ENCODE measurements at regions not wholly inside any gene's neighbourhood (a gene's known extent, or its start where the extent isn't known, plus 50 kb on each side); places are given as distances from the start of the nearest gene placed in this dataset.

DNA sequence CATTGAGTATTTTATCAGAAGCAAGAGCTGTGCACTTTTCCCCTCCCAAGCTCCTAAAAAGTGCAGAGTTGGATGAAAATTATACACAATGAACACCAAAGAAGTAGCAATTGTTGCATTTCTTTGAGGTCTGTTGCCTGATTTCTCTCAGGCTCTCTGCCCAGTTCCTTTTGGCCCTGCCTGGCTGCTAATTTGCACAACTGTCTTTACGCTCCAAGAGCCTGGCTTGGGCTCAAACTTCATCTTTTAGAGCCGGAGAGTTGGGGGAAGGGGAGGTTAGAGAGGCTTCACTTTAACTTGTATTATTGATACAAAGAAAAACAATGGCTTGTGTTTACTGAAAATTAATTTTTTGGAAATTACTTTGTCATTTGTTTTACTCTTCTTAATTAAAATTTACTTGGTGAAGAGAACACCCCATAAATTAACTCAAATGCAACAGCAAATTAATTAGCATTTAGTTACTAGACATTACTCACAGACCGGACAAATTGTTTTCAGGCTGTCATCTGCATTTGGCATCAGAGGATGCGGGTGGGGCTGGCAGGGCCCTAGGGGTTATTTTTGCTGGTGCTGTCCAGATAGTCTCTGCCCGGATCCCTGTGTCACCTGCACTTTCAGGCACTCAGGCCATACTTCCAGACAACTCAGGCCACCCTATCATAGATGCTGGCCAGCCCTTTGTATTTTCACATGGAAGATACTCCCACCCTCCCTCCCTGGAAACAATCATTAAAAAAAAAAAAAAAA, 407.3 kb downstream of the NXPE2 start:
- DNase-seq = no peak

DNA sequence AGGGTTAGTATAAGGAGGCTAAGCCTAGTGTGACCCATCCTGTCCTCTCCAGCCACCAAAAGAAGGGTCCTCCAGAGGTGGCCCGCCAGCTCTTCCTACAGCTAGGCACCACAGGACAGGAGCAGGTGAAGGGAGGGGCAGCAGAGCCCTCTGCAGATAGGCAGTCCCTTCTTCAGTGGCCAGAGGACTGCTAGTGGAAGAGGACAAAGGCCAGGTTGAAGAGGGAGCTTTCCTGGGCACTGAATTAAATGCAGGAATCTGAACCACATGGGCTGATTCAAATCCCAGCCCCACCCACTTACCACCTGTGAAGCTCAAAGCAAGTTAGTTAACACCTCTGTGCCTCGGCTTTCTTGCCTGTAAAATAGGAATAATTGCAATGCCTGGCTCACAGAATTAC, 409.5 kb downstream of the NXPE2 start:
- no peak for DNase-seq

DNA sequence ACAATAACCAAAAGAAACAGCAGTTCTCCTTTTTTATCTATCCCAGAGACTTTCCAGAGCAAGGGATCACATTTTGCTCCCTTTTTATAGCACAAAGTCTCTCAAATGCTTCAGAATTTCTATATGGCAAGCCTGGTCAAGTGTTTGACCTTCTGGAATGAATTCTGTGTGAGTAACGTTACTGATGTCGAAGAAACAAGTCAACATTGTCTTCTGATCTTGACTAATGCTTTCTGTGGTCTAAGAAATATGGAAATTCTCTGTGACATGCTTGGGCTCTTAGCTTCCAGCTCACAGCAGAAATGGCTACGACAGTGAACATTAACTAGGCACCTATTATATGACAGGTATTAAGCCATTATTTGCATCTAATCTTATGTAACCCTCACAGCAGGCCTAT, 411.7 kb downstream of the CADM1 start:
- DNase-seq = no peak

DNA sequence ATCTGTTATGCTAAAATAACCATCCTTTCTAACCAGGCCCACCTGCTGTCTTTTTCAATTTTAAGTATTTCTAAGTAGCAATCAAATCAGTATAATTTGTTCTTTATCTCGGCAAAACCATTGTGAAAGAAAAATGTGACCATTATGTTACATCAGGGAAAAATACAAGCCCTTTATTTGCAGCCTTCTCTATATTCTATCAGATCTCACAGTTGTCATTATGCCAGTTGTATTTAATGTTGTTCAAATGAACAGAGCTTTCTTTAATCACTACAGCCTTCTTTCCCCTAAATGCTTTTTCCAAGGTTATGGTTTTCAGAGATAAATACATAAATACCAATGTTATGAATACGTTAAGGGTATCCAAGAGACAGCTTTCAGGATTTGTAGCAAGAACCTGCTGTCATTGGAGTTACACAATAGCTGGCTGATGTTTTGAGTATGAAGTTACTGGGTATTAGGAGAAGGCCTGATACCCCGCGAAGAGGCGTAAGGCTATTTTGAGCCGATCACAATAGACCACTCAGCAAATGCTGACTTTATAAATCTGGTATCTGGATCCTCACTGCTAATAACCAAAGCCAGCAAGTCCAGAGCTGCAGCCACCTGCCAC, 406.3 kb downstream of the CADM1 start:
- DNase-seq = peak; percentile 3

DNA sequence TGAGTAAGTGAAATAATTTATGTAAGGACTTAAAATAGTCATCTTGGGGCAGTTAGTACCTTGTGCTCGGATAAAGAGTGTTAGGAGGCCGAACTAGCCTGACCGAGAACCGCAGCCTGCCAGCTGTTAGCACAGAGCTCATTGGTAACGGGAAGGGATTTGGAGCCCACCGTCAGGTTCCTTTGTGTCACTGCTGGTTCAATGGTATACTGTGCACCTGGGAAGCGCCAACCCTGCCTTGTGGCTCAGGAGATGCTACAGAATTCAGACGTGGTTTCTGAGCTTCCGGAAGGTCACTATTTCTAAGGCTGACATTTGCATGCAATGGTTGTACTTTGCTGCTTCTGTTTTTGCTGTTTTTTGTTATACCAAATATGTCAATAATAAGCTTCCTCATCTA, 403.5 kb downstream of the CADM1 start:
- DNase-seq = no peak

DNA sequence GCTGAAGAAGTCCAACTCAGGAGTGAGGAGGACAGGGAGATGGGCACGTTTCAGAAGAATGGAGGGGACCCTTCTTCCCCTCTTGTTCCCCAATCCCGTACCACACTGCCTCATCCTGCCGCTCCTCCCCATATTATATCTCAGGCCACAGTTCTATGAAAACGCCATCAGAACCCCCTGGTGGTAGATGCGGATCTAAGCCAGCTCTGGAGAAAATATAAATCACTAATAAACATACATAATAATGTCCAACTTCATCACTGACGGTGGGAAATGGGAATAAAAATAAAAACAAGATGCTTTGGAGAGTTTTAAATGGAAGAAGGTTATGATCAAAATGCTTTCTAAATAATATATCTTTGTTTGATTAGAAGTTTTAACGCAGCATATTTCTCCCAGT, 400.3 kb downstream of the CADM1 start:
- DNase-seq = no peak

DNA sequence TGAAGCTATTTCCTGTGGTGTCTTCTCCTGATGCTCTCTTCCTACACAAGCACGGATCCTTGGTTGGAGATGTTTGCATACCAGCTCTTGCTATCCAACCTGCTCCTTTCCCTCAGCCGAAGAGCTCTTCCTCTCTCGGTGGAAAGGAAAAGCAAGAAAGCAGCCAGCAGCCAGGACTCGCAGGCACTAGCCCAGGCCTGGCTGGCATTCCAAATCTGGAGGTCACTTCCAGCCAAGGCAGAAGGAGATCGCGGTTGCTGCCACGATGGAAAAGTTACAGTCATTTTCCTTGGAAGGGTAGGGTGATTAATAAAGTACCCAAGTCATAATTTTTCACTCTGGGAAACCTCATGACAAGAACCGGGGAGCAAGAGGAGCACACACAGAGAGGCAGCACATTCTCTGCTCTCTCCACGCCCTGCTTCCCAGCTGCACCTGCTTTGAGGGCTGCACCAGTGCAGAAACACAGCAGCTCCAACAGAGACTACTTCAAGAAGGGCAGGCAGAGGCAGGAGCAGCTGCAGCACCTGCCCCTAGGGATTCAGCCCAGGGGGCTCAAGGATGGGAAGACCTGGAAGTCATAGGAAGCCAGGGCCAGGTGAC, 399.3 kb downstream of the CADM1 start:
- no peak for DNase-seq

DNA sequence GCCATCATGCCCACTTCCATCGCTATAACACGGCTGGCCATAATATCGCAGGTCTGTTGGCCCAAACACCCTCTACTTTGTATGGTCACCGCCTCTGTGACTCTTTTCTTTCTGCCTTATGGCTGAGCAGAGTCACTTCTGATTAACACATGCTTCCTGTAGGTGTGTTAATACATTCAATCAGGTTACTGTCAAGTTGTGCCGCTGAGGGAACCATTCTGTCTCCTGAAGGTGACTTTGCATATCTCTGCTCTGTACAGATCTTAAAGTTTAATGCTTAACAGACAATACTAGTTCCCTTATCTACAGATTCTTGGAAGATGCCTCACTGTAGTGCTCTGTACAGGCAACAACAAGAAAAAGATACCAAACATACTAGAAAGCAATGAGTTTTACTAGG, 393.1 kb downstream of the CADM1 start:
- no peak for DNase-seq

DNA sequence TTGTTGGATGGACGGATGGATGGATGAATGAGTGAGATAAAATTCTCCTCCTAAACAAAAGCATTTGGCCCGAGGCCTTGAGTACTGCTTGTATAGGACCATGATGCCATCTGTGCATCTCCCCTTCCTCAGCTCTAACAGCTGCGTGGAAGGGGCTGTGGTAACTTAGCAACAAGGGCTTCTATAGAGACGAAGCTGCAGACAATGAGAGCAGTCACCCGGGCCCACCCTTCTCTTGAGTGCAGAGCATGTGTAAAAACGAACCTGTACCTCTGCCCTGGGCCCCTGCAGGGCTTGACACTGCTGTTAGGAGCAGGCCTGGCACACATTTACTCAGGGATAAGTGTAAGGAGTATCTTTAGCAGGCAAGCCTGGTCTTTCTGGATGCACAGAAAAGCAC, 391.5 kb downstream of the CADM1 start:
- DNase-seq = no peak

DNA sequence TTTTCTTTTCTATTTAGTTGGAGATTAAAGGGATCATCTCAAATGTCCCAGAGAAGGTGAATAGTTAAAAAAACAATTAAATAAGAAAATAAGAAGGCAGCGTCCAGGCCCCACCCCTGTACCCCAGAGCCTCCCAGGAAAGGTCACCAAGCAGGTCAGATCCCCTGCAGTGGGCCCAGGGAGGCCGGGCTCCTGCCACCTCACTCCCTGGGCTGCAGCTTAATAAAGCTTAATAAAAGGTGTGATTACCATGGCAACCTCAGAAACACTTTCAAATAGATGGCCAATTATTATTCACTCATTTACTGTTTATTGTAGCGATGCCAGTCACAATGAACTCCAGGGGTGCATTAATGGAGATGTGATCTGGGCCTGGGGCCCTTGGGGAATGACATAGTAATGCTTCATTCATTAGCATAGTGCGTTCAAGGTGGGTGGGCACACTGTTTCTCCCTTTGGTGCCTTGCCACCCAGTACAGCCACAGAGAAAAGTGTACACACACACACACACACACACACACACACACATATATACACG, 386.2 kb downstream of the CADM1 start:
- DNase-seq = no peak

DNA sequence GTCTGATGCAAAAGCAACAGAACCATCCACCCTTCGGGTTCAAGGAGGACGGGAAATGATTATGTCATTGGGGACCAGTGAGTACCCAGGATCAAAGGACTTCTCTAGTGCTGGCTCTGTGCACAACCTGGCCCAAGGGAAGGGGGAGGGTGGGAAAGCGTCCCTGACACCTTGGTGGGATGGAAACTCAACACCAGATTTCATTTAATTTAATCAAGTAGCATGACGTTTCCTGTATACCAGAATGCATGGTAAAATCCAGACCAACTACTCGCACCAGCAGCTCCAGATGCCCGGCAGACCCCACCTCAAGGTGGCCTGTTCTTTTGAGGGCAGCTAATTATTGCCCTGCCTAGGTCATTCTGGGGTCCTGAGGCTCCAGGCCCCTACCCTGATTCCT, 385.1 kb downstream of the CADM1 start:
- DNase-seq = no peak
